GM21367 (cell line): ENCODE measurements at regions not wholly inside any gene's neighbourhood (a gene's known extent, or its start where the extent isn't known, plus 50 kb on each side); places are given as distances from the start of the nearest gene placed in this dataset.

Source experiments
- ATAC-seq: cut with Tn5 transposase; IDR thresholded peaks from one replicate; pipeline ENCODE4 v1.9.1; 2021; ENCODE audit not compliant: unreplicated experiment

- ATAC-seq: no peak
Measured at GRCh38 chr9:121550041-121550440, 50.4 kb upstream of the GGTA1 start.

GRCh38 chr9:121550569-121551512 lies 51.2 kb upstream of the GGTA1 start:
- peak; percentile 47 for ATAC-seq

GRCh38 chr9:121551985-121552753 lies 52.5 kb upstream of the GGTA1 start:
- no peak for ATAC-seq

- ATAC-seq: no peak
Measured at GRCh38 chr9:121556082-121556481, 56.4 kb upstream of the GGTA1 start.

GRCh38 chr9:121556580-121556979 lies 56.9 kb upstream of the GGTA1 start:
- ATAC-seq: no peak

- ATAC-seq: no peak
Measured at GRCh38 chr9:121557581-121558447, 58.2 kb upstream of the GGTA1 start.

- no peak for ATAC-seq
Measured at GRCh38 chr9:121558473-121558872, 58.8 kb upstream of the GGTA1 start.

GRCh38 chr9:121559183-121559582 lies 59.5 kb upstream of the GGTA1 start:
- ATAC-seq: no peak

GRCh38 chr9:121560921-121561320 lies 61.3 kb upstream of the GGTA1 start:
- no peak for ATAC-seq

GRCh38 chr9:121561385-121562222 lies 62.0 kb upstream of the GGTA1 start:
- ATAC-seq: no peak

- ATAC-seq: no peak
Measured at GRCh38 chr9:121562301-121562700, 62.7 kb upstream of the GGTA1 start.

GRCh38 chr9:121563425-121563824 lies 63.8 kb upstream of the GGTA1 start:
- ATAC-seq: no peak

GRCh38 chr9:121563881-121564460 lies 64.3 kb upstream of the GGTA1 start:
- no peak for ATAC-seq

GRCh38 chr9:121564504-121565260 lies 65.0 kb upstream of the GGTA1 start:
- ATAC-seq: no peak

- ATAC-seq: no peak
Measured at GRCh38 chr9:121566481-121567465, 67.1 kb upstream of the GGTA1 start.

- ATAC-seq: no peak
Measured at GRCh38 chr9:121567500-121568342, 68.1 kb upstream of the GGTA1 start.
